ENCODE measurements at regions not wholly inside any gene's neighbourhood (a gene's known extent, or its start where the extent isn't known, plus 50 kb on each side); places are given as distances from the start of the nearest gene placed in this dataset.
"Not testable (repeated sequence)": the region's sequence is repeated elsewhere in the genome, so short reads cannot be mapped to it uniquely, and the experiment has no call there.

- DNase-seq = no peak
Observed at GRCh38 chr18:38244480-38244879, 678.9 kb upstream of the CELF4 start.

DNA sequence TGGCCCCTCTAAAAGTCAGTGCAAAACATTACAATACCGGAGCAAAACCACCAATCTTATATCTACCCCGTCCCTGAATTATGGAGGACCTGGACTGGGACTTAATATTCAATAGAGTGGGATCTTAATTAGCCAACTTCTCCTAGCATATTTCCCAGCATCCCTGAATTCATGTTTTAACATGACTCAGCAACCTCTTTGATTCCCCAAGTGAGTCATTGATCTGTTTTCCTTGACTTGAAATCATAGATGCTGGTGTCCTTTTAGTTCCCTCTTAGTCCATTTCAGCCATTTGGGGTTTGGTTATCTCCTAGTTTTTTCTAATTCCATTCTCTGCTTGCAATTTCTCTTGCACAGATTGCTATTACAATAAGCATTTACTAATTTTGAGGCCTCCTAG lies 677.7 kb upstream of the CELF4 start:
- DNase-seq = no peak

GRCh38 chr18:38241736-38242135 lies 676.1 kb upstream of the CELF4 start:
- DNase-seq = no peak

DNA sequence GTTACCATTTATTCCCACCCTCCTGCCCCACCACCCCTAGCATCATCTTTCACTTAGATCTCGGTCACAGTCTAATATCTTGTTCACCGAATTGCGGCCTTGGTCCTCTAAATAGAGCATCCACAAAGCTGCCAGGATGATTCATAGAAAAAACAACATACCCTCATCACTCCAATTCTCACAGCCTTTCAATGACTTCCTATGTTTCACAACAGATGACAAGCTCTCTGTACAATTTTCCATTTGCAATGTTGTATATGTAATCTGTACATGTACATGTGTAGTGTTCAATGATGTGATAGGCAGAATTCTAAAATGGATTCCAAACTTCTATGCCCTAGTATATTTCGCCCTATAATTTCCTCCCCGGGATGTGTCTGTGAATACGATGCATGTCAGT lies 675.6 kb upstream of the CELF4 start:
- DNase-seq = no peak

DNA sequence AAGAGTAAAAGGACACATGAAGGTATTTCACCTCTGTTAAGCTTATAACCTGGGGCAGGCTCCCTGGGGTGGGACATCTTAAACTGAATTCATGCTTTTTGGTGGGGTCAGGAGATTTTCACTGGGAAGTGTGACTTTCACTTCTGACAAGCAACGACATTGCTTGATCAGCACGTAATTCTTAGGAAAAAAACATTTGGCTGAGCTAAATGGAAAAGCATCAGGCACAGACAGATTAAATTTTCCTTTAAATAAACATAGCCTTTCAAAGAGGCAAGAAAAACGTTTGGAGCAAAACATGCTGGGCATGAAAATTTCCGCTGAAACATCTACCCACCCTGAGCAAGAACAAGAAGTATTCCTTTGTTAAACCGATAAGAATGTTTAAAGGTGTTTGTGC lies 674.0 kb upstream of the CELF4 start:
- no peak for DNase-seq

DNA sequence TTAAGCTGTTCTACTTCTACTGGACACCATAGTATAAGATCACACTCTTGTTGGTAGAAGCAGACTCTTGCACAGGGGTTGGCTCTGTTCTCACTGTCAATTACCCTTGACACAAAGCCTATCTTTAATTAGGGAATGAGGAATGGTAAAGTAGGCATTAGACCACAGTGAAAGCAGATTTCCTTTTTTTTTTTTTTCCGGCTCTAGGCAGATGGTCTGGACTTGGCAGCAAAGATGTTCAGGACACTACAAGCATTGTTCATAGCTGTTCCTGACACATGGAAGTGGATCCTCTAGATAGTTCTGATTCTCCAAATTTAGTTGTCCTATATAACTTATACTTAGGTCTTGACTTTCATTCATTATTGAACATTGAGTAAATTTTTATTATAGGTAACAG lies 672.2 kb upstream of the CELF4 start:
- no peak for DNase-seq

GRCh38 chr18:38221476-38222100 lies 656.0 kb upstream of the CELF4 start:
- DNase-seq = no peak

DNA sequence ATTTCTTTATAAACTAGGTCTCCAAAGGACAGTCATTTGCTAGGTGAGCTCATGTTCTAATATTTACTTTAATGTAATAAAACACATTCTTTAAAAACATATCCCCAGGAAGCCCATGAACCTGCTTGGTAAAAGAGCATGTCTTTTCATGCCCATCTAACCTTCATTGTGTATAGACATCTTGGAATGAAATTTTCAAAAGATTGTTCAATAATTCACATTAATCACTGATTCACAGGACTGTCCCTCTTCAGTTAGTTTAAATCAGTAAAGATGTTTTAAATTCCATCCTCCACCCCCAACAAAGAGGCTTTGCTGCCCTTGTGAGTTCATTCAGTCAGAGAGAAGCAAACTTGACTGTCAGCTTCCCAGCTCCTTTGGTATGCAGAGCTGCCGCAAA lies 633.4 kb upstream of the CELF4 start:
- DNase-seq = no peak

- no peak for DNase-seq
Observed at GRCh38 chr18:38198526-38198925, 632.9 kb upstream of the CELF4 start.

- DNase-seq = no peak
Observed at GRCh38 chr18:38186491-38186890, 620.9 kb upstream of the CELF4 start.

- no peak for DNase-seq
Observed at GRCh38 chr18:38174594-38174993, 609.0 kb upstream of the CELF4 start.

DNA sequence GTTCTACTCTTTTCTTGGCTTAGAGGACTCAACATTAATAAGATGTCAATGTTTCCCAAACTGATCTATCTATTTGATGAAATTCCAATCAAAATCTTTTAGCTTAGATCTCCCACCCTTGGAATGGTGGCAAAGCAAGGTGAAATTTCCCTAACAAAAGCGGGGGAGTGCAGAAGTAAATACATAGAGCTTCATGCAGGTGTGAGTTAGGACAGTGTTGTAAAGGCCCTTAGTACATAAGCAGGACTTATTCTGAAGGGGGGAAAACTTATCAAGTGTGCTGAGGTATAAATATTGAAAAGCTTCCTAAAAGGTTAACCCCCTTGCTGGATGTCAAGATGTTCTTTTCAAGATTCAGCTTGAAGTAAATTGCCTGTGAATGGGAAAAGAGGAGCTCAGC lies 608.6 kb upstream of the CELF4 start:
- no peak for DNase-seq

GRCh38 chr18:38170845-38171244 lies 605.2 kb upstream of the CELF4 start:
- no peak for DNase-seq

DNA sequence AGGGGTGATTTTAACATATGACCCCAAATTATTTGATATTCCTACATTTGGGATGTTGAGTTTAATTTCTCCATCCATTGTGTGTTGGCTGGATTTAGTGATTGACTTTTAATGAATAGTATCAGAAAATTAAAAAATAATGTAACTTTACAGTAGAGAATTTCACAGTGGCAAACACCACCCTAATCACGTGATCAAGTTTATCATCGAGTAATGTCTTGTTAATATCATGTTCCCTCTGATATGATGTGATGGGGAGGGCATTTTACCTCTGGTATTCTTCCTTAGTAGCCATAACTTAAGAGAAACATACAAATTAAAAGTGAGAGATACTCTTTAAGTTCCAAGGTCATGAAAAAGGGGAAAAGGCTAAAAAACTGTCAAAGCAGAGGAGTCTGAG lies 602.0 kb upstream of the CELF4 start:
- no peak for DNase-seq

DNA sequence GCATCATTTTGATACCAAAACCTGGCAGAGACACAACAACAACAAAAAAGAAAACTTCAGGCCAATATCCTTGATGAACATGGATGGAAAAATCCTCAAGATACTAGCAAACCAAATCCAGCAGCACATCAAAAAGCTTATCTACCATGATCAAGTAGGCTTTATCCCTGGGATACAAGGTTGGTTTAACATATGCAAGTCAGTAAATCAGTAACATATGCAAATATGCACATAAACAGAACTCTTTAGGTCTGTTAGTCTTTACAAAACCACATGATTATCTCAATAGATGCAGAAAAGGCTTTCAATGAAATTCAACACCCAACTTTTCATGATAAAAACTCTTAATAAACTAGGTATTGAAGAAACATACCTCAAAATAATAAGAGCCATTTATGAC lies 587.5 kb upstream of the CELF4 start:
- not testable (repeated sequence) for DNase-seq

- no peak for DNase-seq
Observed at GRCh38 chr18:38116716-38117115, 551.1 kb upstream of the CELF4 start.

DNA sequence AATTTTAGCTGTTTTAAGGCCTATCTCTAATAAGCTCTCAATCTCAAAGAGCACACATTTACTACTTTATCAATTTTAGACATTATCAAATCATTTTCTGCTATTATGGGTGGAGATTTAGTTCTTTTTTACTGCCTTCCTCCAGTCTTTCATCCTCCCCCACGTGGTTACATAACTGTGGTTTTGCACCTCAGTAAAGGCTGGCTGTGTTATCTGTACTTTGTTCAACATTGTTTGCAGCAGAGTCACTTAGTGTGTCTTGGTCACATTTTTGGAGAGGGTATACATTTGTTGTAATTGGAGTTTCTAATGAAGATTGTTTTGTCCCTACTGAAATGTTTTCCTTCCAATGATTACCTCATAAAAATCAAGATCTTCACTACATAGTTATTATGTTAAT lies 549.6 kb upstream of the CELF4 start:
- DNase-seq = no peak

DNA sequence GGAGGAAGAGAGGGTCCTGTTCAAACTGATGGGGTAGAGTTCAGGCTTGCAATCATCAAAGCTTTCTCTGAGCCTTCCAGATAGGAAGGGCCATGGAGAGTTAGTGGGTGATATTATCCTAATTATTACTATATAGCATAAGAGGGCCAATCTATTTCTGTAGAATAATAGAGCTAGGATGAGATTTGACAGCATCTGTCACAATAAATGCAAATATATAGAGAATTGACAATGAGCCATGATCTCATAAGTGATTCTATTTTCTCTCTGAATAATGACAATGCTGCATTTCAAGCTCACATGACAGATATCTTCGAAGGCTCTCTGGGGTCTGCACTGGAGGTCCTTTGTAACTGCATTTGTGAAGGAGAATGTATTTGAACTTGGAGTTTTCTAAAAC lies 521.9 kb upstream of the CELF4 start:
- DNase-seq = no peak

- no peak for DNase-seq
Observed at GRCh38 chr18:38081516-38081915, 515.9 kb upstream of the CELF4 start.

- DNase-seq = no peak
Observed at GRCh38 chr18:38077229-38077628, 511.6 kb upstream of the CELF4 start.

DNA sequence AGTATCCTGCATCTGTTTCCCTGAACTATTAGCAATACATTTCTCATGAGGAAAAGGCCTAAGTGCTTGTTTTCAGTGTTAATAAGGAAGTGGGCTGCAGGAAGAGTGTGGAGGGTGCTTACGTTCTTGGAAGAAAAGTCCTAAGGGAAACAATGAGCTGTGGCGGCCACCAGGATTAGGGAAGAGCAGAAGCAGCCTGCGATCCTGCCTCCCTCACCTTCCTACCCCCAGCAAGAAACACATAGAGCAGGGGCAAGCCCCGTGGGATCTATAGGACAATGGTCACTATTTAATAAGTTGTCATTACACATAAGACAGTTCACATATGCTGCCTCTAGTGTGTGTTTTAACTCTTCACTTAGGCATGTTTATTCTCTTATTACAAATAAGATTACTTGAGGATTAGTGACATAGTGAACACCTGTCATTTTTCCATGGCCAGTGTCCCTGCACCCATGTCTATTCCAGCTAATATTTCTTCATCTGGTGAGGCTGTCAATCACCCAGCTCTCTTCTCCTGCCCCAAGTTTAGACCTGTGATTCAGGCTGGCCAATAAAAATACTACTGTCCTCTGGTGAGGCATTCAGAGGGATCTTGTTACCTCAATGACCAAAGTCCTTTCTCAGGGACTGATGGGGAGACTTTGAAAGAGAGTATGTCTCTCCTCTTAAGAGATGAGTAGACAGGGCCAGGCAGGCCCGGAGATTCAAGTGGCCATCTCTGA lies 510.9 kb upstream of the CELF4 start:
- DNase-seq = no peak

GRCh38 chr18:38074298-38074876 lies 508.8 kb upstream of the CELF4 start:
- no peak for DNase-seq

- no peak for DNase-seq
Observed at GRCh38 chr18:38067821-38068220, 502.2 kb upstream of the CELF4 start.

DNA sequence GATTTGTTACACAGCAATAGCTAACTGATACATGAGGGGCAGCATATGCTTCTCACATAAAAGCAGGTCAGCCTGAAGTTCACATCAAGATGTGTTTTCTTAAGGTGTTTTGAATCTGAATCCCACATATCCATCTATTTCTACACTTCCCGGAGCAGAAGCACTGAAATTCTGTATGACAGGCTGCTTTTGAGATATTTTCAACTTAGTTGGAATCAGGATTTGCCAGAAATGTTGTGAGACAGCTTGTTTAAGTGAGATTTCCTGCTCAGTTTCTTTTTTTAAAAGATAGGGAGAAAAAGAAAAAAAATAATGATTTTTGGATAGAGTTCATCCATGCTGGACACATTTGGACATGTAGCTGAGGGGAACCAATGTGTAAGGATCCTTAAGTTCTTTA lies 501.5 kb upstream of the CELF4 start:
- DNase-seq = no peak

All from stimulated activated CD4-positive, alpha-beta T cell treated with anti-CD3 and anti-CD28 coated beads, Interleukin-1b, Interleukin-23, amount 100 ng/mL, for 48 hours (primary cell).